ENCODE measurements at regions not wholly inside any gene's neighbourhood (a gene's known extent, or its start where the extent isn't known, plus 50 kb on each side); places are given as distances from the start of the nearest gene placed in this dataset.

DNA sequence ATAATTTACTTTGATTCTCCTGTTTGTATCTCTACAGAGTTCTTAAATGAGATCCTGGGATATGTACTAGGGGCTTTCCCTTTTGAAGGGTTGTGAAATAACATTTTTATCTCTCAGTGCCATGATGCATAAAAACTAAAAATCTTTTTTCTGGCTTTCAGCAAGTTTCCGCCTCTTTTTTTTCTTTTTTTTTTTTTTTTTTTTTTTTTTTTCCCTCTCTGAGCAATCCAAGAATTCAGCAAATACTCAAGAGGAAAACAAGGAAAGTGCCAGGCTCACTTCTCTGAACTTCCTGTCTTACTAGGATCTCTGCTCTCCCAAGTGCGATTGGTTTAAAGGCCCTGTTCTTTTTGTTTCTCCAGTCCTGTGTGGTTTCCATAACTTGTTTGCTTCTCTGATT is 79.9 kb downstream of the HYCC1 start:
- H3K4me1 ChIP-seq, result peaks cover 13% of the 10 kb centered on the region
- peaks cover 11% of the 10 kb centered on the region for H3K9me3 ChIP-seq (replicated peaks)
- H3K36me3 ChIP-seq, result no peaks in the 10 kb centered on the region
- peak overlapping the region; percentile 30 for H3K27ac ChIP-seq (replicated peaks)
- H3K4me3 ChIP-seq, result no peak overlapping the region
- DNase-seq, result no peak
- intact Hi-C loops (cut with micrococcal nuclease), result no loop called here
- TF ChIP-seq, protein P1, sequence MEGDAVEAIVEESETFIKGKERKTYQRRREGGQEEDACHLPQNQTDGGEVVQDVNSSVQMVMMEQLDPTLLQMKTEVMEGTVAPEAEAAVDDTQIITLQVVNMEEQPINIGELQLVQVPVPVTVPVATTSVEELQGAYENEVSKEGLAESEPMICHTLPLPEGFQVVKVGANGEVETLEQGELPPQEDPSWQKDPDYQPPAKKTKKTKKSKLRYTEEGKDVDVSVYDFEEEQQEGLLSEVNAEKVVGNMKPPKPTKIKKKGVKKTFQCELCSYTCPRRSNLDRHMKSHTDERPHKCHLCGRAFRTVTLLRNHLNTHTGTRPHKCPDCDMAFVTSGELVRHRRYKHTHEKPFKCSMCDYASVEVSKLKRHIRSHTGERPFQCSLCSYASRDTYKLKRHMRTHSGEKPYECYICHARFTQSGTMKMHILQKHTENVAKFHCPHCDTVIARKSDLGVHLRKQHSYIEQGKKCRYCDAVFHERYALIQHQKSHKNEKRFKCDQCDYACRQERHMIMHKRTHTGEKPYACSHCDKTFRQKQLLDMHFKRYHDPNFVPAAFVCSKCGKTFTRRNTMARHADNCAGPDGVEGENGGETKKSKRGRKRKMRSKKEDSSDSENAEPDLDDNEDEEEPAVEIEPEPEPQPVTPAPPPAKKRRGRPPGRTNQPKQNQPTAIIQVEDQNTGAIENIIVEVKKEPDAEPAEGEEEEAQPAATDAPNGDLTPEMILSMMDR (IDR thresholded peaks at IDR 0.05; ENCODE audit: borderline replicate concordance), result no peak
- no peaks in the 10 kb centered on the region for H3K27me3 ChIP-seq (ENCODE audit: low read depth)

DNA sequence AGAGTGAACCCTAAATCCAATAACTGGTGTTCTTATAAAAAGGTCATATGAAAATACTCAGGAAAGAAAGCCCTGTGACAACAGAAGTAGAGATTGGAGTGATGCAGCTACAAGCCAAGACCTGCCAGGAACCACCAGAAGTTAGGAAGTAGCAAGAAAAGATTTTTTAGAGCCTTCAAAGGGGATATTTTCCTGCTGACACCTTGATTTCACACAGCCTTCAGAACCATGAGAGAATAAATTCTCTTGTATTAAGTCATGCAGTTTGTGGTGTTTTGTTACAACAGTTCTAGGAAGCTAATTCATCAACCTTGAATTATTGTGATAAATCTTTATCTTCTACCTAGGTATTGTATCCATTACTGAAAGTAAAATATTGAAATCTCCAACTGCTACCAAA is 81.0 kb downstream of the HYCC1 start:
- H3K36me3 ChIP-seq, result no peaks in the 10 kb centered on the region
- no peak for DNase-seq
- H3K27me3 ChIP-seq (ENCODE audit: low read depth), result no peaks in the 10 kb centered on the region
- H3K27ac ChIP-seq (replicated peaks), result no peak overlapping the region
- H3K9me3 ChIP-seq (replicated peaks), result peaks cover 11% of the 10 kb centered on the region
- no peak overlapping the region for H3K4me3 ChIP-seq
- H3K4me1 ChIP-seq, result peaks cover 13% of the 10 kb centered on the region
- intact Hi-C loops (cut with micrococcal nuclease), result no loop called here
- TF ChIP-seq, protein P1 (IDR thresholded peaks at IDR 0.05; ENCODE audit: borderline replicate concordance), result no peak

- no peak for DNase-seq
- H3K27ac ChIP-seq (replicated peaks), result no peak overlapping the region
- no peak overlapping the region for H3K4me3 ChIP-seq
- H3K27me3 ChIP-seq (ENCODE audit: low read depth), result no peaks in the 10 kb centered on the region
- H3K36me3 ChIP-seq, result no peaks in the 10 kb centered on the region
- peaks cover 11% of the 10 kb centered on the region for H3K9me3 ChIP-seq (replicated peaks)
- peaks cover 13% of the 10 kb centered on the region for H3K4me1 ChIP-seq
- intact Hi-C loops (cut with micrococcal nuclease), result no loop called here
- TF ChIP-seq, protein P1 (IDR thresholded peaks at IDR 0.05; ENCODE audit: borderline replicate concordance), result no peak
Observed at GRCh38 chr7:22931011-22931410, 82.9 kb downstream of the HYCC1 start.

DNA sequence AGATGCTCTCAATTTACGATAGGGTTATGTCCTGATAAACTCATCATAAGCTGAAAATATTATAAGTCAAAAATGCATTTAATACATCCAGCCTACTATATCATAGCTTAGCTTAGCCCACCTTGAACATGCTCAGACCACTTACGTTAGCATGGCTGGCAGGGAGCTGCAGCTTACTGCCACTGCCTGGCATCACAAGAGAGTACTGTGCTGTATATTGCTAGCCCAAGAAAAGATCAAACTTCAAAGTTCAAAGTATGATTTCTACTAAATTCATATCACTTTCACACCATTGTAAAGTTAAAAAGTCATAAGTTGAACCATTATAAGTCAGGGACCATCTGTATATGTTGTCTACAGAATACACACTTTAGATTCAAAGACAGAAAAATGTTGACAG is 91.6 kb downstream of the HYCC1 start:
- H3K4me1 ChIP-seq, result no peaks in the 10 kb centered on the region
- intact Hi-C loops (cut with micrococcal nuclease), result no loop called here
- no peak for DNase-seq
- H3K36me3 ChIP-seq, result no peaks in the 10 kb centered on the region
- H3K4me3 ChIP-seq, result no peak overlapping the region
- H3K27ac ChIP-seq (replicated peaks), result no peak overlapping the region
- H3K9me3 ChIP-seq (replicated peaks), result peaks cover 12% of the 10 kb centered on the region
- TF ChIP-seq, protein P1 (IDR thresholded peaks at IDR 0.05; ENCODE audit: borderline replicate concordance), result no peak
- H3K27me3 ChIP-seq (ENCODE audit: low read depth), result no peaks in the 10 kb centered on the region

GRCh38 chr7:22921386-22922086 is 92.4 kb downstream of the HYCC1 start:
- intact Hi-C loops (cut with micrococcal nuclease), result no loop called here
- no peaks in the 10 kb centered on the region for H3K36me3 ChIP-seq
- DNase-seq, result no peak
- H3K27me3 ChIP-seq (ENCODE audit: low read depth), result no peaks in the 10 kb centered on the region
- no peaks in the 10 kb centered on the region for H3K4me1 ChIP-seq
- peaks cover 12% of the 10 kb centered on the region for H3K9me3 ChIP-seq (replicated peaks)
- H3K4me3 ChIP-seq, result no peak overlapping the region
- TF ChIP-seq, protein P1 (IDR thresholded peaks at IDR 0.05; ENCODE audit: borderline replicate concordance), result no peak
- H3K27ac ChIP-seq (replicated peaks), result no peak overlapping the region
